CD4-positive, alpha-beta T cell treated with Interleukin-17A for 1 hour (primary cell): ENCODE measurements at regions not wholly inside any gene's neighbourhood (a gene's known extent, or its start where the extent isn't known, plus 50 kb on each side); places are given as distances from the start of the nearest gene placed in this dataset.

Experiments used
- DNase-seq: peaks from one replicate; pipeline ENCODE4 v3.0.0-alpha.2; 2020

- DNase-seq: no peak
These were observed 95.8 kb downstream of the SPP2 start for GRCh38 chr2:234146087-234146826.

GRCh38 chr2:234145511-234145910, 95.0 kb downstream of the SPP2 start:
- DNase-seq: no peak

GRCh38 chr2:234145057-234145456, 94.6 kb downstream of the SPP2 start:
- no peak for DNase-seq

- no peak for DNase-seq
These were observed 93.4 kb downstream of the SPP2 start for GRCh38 chr2:234143896-234144295.

- no peak for DNase-seq
These were observed 92.0 kb downstream of the SPP2 start for GRCh38 chr2:234142530-234142929.

- DNase-seq: no peak
These were observed 89.3 kb downstream of the SPP2 start for GRCh38 chr2:234139755-234140154.

GRCh38 chr2:234138836-234139235, 88.3 kb downstream of the SPP2 start:
- no peak for DNase-seq

GRCh38 chr2:234137400-234138014, 87.0 kb downstream of the SPP2 start:
- DNase-seq: peak; percentile 44

GRCh38 chr2:234136461-234136860, 86.0 kb downstream of the SPP2 start:
- no peak for DNase-seq

- DNase-seq: peak; percentile 67
These were observed 85.3 kb downstream of the SPP2 start for GRCh38 chr2:234135750-234136221.

GRCh38 chr2:234134496-234134895, 84.0 kb downstream of the SPP2 start:
- no peak for DNase-seq

GRCh38 chr2:234133004-234133403, 82.5 kb downstream of the SPP2 start:
- DNase-seq: no peak

- DNase-seq: no peak
These were observed 80.3 kb downstream of the SPP2 start for GRCh38 chr2:234130777-234131181.

GRCh38 chr2:234128606-234129005, 78.1 kb downstream of the SPP2 start:
- no peak for DNase-seq
